Urinary bladder (tissue), 3 donors: ENCODE measurements at regions not wholly inside any gene's neighbourhood (a gene's known extent, or its start where the extent isn't known, plus 50 kb on each side); places are given as distances from the start of the nearest gene placed in this dataset.

Source experiments
- DNase-seq: peaks from one replicate; pipeline ENCODE4 v3.0.0-alpha.2; 2015; ENCODE audit errors: extremely low spot score
- H3K27ac ChIP-seq: one replicate; pipeline ENCODE4 v1.5.1; 2013; ENCODE audit warnings: low read depth, mild to moderate bottlenecking, moderate library complexity
- H3K36me3 ChIP-seq: one replicate; pipeline ENCODE4 v1.6.1; 2013; ENCODE audit warnings: mild to moderate bottlenecking, moderate library complexity; ENCODE audit not compliant: insufficient read depth
- H3K4me1 ChIP-seq: one replicate; pipeline ENCODE4 v1.6.1; 2013; ENCODE audit warnings: mild to moderate bottlenecking, moderate library complexity; ENCODE audit not compliant: insufficient read depth
- H3K4me3 ChIP-seq: one replicate; pipeline ENCODE4 v1.5.1; 2013; ENCODE audit warnings: low read depth, low read length
- WGBS: extraction: QIAGEN DNeasy Blood & Tissue Kit; methylation state at CpG from one replicate; pipeline ENCODE4 v1.1.7; 2013; 5-methylcytosine and 5-hydroxymethylcytosine counted together
- donor health status: healthy with polysubstance abuse.
- donor health status: healthy.

DNA sequence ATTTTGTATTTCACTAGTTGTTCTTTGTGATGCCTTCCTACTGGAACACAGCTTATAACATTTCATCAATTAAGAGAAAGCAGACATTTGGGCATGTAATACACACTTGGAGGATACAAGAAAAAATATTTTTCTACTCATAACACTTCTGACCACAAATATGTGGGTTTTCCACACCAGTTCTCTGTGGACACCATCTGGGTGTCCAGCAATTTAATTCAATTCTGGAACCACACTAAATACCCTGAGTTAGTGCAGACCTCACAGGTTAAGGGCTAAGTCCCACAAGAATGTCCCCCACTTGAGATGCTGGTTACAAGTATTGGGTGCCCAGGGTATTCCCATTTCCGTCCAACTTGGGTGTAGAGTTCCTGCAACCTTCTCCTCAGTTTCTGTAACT is 91.1 kb upstream of the SKOR2 start:
- H3K36me3 ChIP-seq, result no peaks in the 10 kb centered on the region
- WGBS, result 70% methylated on average over 1 of the region's 1 CpG
- no peaks in the 10 kb centered on the region for H3K4me1 ChIP-seq
- no peak overlapping the region for H3K27ac ChIP-seq
- no peak overlapping the region for H3K4me3 ChIP-seq
- no peak for DNase-seq

GRCh38 chr18:47341678-47342077 is 90.2 kb upstream of the SKOR2 start:
- DNase-seq, result no peak
- Histone ChIP-seq H3K27ac (no peak overlapping the region), H3K36me3 (no peaks in the 10 kb centered on the region), H3K4me3 (no peak overlapping the region), H3K4me1 (no peaks in the 10 kb centered on the region)
- 83% methylated on average over 6 of the region's 6 CpGs for WGBS

- DNase-seq, result no peak
- Histone ChIP-seq H3K4me3 (no peak overlapping the region), H3K4me1 (no peaks in the 10 kb centered on the region), H3K36me3 (no peaks in the 10 kb centered on the region), H3K27ac (no peak overlapping the region)
Measured at GRCh38 chr18:47334966-47335365, 83.5 kb upstream of the SKOR2 start.

DNA sequence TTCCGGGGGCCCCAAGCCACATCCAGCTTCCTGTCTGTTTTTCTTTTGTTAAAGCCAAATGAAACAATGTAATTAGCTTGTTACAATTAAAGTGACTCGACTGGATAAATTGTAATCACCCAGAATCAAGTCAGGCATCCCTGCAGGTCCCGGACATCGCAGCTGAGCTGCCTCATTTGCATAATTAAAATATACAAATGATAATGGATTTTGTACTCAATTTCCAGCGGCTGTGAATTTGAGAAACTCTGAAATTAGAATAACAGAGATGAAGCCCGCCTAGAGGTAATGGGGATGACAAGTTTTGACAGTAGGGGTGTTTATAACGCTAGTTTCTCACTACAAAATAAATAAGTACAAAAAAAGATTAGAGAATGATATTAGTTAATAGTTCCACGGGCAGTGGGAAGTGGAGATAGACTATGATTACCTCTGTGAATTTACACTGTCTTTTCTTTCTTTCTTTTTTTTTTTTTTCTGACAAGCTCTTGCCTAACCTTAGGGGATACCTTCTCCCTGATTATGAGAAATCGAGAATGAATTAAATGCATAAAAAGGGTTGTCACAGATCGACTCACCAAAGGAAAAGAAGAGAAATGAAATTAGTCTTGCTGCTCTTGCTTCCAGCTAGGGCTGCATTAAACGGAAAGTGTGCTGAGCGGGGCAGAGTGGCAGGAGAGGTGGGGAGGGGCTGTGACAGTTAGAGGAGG is 82.6 kb upstream of the SKOR2 start:
- WGBS, result 64% methylated on average over 12 of the region's 12 CpGs
- H3K4me1 ChIP-seq, result no peaks in the 10 kb centered on the region

DNA sequence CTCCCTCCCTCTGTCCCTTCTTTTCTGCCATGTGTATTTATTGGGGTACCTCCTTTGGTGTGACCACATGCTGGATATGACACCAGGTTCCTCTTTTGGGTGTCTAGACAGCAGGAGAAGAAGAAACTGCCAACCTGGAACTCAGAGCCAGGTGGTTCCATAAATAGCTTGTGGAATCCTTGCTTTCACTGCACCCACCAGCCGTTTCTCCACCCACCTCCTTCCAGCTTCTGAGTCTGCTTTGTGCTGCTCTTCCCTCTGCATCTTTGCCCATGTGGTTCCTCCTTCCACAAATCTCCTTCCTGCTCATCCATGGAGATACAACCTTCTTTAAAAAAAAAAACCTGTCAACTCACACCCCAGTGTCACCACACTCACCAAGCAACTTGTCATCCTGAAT is 80.2 kb upstream of the SKOR2 start:
- Histone ChIP-seq H3K27ac (no peak overlapping the region), H3K36me3 (no peaks in the 10 kb centered on the region), H3K4me3 (no peak overlapping the region), H3K4me1 (no peaks in the 10 kb centered on the region)
- WGBS, result 65% methylated on average over 1 of the region's 1 CpG
- no peak for DNase-seq

More for the DNA sequence above, 82.6 kb upstream of the SKOR2 start:
- no peaks in the 10 kb centered on the region for H3K36me3 ChIP-seq
- H3K4me3 ChIP-seq, result no peak overlapping the region
- no peak for DNase-seq
- H3K27ac ChIP-seq, result no peak overlapping the region

DNA sequence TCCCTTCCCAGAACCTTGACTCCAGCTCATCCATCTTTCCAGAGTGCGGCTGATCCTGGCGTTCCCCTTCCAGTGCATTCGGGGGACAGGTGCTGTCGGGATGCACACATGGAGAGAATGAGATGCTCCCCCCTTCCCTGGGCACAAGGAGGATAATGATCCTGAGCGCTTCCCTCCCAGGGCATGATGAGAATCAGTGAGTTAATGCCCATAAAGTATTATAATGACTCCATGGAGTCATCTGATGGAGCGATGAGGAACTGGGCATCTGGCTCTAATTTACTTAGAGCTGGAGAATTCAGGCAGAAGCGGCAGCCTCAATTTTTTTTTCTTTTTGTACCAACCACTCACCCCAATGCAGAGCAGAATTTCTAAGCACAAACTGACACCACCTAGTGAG is 79.6 kb upstream of the SKOR2 start:
- H3K36me3 ChIP-seq, result no peaks in the 10 kb centered on the region
- 65% methylated on average over 7 of the region's 7 CpGs for WGBS
- peak; percentile 4 for DNase-seq
- no peak overlapping the region for H3K27ac ChIP-seq
- H3K4me1 ChIP-seq, result no peaks in the 10 kb centered on the region
- no peak overlapping the region for H3K4me3 ChIP-seq

DNA sequence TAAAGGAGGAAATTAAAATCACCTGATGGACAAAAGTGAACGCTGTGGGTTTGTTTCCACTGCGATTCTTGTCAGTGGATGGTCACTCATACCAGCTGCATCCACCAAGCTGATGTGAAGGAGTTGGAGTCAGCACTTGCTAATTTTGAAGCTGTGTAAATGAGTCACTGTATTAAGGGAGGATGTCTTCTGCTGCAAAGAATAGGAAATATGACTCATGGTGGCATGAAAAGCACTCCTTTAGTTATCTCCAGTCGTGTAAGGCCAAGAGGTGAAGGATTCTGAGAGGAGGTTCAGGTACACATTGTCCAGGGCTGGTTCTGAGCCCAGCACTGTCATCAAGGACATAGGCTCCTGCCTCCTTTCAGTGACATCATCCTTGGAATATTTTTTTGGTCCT is 71.7 kb upstream of the SKOR2 start:
- Histone ChIP-seq H3K4me1 (no peaks in the 10 kb centered on the region), H3K27ac (no peak overlapping the region), H3K4me3 (no peak overlapping the region), H3K36me3 (no peaks in the 10 kb centered on the region)
- no peak for DNase-seq
- 77% methylated on average over 3 of the region's 3 CpGs for WGBS

- Histone ChIP-seq H3K4me3 (no peak overlapping the region), H3K36me3 (no peaks in the 10 kb centered on the region), H3K4me1 (no peaks in the 10 kb centered on the region), H3K27ac (no peak overlapping the region)
- WGBS, result 91% methylated on average over 3 of the region's 3 CpGs
- no peak for DNase-seq
Measured at GRCh38 chr18:47321815-47322214, 70.4 kb upstream of the SKOR2 start.

- no peak overlapping the region for H3K4me3 ChIP-seq
- no peak for DNase-seq
- H3K36me3 ChIP-seq, result no peaks in the 10 kb centered on the region
- WGBS, result 72% methylated on average over 1 of the region's 1 CpG
- no peaks in the 10 kb centered on the region for H3K4me1 ChIP-seq
- no peak overlapping the region for H3K27ac ChIP-seq
Measured at GRCh38 chr18:47317824-47318508, 66.5 kb upstream of the SKOR2 start.

GRCh38 chr18:47316924-47317323 is 65.5 kb upstream of the SKOR2 start:
- DNase-seq, result no peak
- Histone ChIP-seq H3K4me1 (no peaks in the 10 kb centered on the region), H3K27ac (no peak overlapping the region), H3K36me3 (no peaks in the 10 kb centered on the region), H3K4me3 (no peak overlapping the region)
- WGBS, result 90% methylated on average over 4 of the region's 4 CpGs

GRCh38 chr18:47313901-47314300 is 62.4 kb upstream of the SKOR2 start:
- H3K27ac ChIP-seq, result no peak overlapping the region
- no peak for DNase-seq
- no peaks in the 10 kb centered on the region for H3K36me3 ChIP-seq
- WGBS, result 58% methylated on average over 4 of the region's 4 CpGs
- no peak overlapping the region for H3K4me3 ChIP-seq
- no peaks in the 10 kb centered on the region for H3K4me1 ChIP-seq

DNA sequence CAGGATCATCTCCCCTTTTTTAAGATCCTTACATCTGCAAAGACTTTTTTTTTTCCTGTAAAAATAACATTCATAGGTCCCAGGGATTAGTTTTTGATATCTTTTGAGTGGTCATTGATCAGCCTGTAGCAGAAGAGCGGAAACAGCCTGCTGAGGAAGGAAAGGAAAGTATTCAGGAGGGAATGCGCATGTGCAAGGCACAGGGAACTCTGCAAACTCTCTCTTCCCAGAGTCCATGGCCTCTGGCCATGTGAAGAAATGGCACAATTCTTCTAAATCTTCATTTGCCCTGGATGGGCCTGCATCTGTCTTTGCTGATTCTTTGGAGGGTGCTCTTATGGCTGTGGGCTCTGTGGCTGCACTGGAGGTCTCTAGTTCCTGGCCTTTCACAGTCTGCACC is 60.1 kb upstream of the SKOR2 start:
- H3K4me3 ChIP-seq, result no peak overlapping the region
- no peak for DNase-seq
- no peak overlapping the region for H3K27ac ChIP-seq
- whole genome bisulfite sequencing, result 80% methylated on average over 2 of the region's 2 CpGs
- H3K4me1 ChIP-seq, result no peaks in the 10 kb centered on the region
- H3K36me3 ChIP-seq, result no peaks in the 10 kb centered on the region
